ENCODE measurements at regions not wholly inside any gene's neighbourhood (a gene's known extent, or its start where the extent isn't known, plus 50 kb on each side); places are given as distances from the start of the nearest gene placed in this dataset.

DNA sequence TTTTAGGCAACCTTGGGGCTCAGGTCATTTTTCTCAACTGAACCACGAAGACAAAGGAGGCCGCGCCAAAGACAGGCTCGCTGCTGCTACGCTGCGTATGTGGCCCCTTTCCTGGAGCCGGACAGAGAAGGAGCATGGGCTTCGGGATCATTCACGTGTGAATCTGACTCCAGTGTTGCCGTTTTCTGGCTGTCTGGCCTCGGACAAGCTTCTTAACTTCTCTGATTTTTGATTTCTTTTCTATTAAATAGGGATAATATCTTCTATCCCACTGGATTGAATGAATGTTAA lies 50.8 kb upstream of the ZNF366 start:
- TF ChIP-seq, protein P1, sequence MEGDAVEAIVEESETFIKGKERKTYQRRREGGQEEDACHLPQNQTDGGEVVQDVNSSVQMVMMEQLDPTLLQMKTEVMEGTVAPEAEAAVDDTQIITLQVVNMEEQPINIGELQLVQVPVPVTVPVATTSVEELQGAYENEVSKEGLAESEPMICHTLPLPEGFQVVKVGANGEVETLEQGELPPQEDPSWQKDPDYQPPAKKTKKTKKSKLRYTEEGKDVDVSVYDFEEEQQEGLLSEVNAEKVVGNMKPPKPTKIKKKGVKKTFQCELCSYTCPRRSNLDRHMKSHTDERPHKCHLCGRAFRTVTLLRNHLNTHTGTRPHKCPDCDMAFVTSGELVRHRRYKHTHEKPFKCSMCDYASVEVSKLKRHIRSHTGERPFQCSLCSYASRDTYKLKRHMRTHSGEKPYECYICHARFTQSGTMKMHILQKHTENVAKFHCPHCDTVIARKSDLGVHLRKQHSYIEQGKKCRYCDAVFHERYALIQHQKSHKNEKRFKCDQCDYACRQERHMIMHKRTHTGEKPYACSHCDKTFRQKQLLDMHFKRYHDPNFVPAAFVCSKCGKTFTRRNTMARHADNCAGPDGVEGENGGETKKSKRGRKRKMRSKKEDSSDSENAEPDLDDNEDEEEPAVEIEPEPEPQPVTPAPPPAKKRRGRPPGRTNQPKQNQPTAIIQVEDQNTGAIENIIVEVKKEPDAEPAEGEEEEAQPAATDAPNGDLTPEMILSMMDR (IDR thresholded peaks at IDR 0.05; ENCODE audit: low read depth, low read length, poor library complexity, severe bottlenecking), result no peak
- TF ChIP-seq EZH2phosphoT487 (IDR thresholded peaks at IDR 0.05; ENCODE audit: borderline replicate concordance, low read length), result no peak
